ENCODE measurements at regions not wholly inside any gene's neighbourhood (a gene's known extent, or its start where the extent isn't known, plus 50 kb on each side); places are given as distances from the start of the nearest gene placed in this dataset.

- intact Hi-C loops (cut with micrococcal nuclease) = no loop called here
- peaks cover 88% of the 10 kb centered on the region for H3K9me3 Mint-ChIP-seq
- no peaks in the 10 kb centered on the region for H3K4me1 Mint-ChIP-seq (ENCODE audit: low read depth)
Observed at GRCh38 chr19:23065306-23065705, 51.5 kb upstream of the ZNF730 start.

GRCh38 chr19:23062921-23063320, 53.9 kb upstream of the ZNF730 start:
- no peak for DNase-seq (ENCODE audit: low spot score)
- Mint-ChIP-seq H3K4me1 (ENCODE audit: low read depth) (no peaks in the 10 kb centered on the region), H3K27ac (no peak overlapping the region), H3K4me3 (ENCODE audit: low read depth) (no peak overlapping the region), H3K36me3 (ENCODE audit: low read depth) (no peaks in the 10 kb centered on the region), H3K27me3 (ENCODE audit: low read depth) (no peaks in the 10 kb centered on the region), H3K9me3 (peaks cover 82% of the 10 kb centered on the region)
- intact Hi-C loops (cut with micrococcal nuclease) = no loop called here

More at GRCh38 chr19:23065306-23065705, 51.5 kb upstream of the ZNF730 start:
- no peak overlapping the region for H3K27ac Mint-ChIP-seq
- H3K27me3 Mint-ChIP-seq (ENCODE audit: low read depth) = no peaks in the 10 kb centered on the region
- no peak for DNase-seq (ENCODE audit: low spot score)
- no peak overlapping the region for H3K4me3 Mint-ChIP-seq (ENCODE audit: low read depth)
- no peaks in the 10 kb centered on the region for H3K36me3 Mint-ChIP-seq (ENCODE audit: low read depth)

GRCh38 chr19:23060016-23060415, 56.8 kb upstream of the ZNF730 start:
- Mint-ChIP-seq H3K27ac (no peak overlapping the region), H3K9me3 (peaks cover 73% of the 10 kb centered on the region), H3K36me3 (ENCODE audit: low read depth) (no peaks in the 10 kb centered on the region), H3K4me3 (ENCODE audit: low read depth) (no peak overlapping the region), H3K4me1 (ENCODE audit: low read depth) (no peaks in the 10 kb centered on the region), H3K27me3 (ENCODE audit: low read depth) (no peaks in the 10 kb centered on the region)
- intact Hi-C loops (cut with micrococcal nuclease) = no loop called here
- no peak for DNase-seq (ENCODE audit: low spot score)

DNA sequence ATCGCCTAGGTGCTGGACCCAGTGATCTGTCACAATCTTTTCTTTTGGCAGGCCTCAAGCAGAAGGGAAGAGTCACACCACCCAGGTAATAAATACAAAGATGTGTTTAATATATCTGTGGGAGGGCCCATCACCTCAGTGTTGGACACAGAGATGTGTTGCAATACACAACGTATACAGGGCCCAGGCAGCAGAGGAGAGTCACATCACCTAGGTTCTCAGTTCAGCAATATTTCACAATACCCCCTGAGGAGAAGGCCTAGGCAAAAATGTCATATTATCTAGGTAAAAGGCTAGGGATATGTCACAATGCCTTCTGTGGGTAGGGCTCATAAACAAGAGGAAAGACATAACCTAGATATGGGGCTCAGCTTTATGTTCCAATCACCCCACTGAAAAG, 53.5 kb upstream of the ZNF728 start:
- no peak for DNase-seq (ENCODE audit: low spot score)
- Mint-ChIP-seq H3K4me1 (ENCODE audit: low read depth) (no peaks in the 10 kb centered on the region), H3K27ac (no peak overlapping the region), H3K9me3 (peaks cover 72% of the 10 kb centered on the region), H3K27me3 (ENCODE audit: low read depth) (no peaks in the 10 kb centered on the region), H3K4me3 (ENCODE audit: low read depth) (no peak overlapping the region), H3K36me3 (ENCODE audit: low read depth) (no peaks in the 10 kb centered on the region)
- intact Hi-C loops (cut with micrococcal nuclease) = no loop called here

GRCh38 chr19:23055946-23056345, 53.0 kb upstream of the ZNF728 start:
- no peak for DNase-seq (ENCODE audit: low spot score)
- H3K4me3 Mint-ChIP-seq (ENCODE audit: low read depth) = no peak overlapping the region
- intact Hi-C loops (cut with micrococcal nuclease) = no loop called here
- no peak overlapping the region for H3K27ac Mint-ChIP-seq
- H3K4me1 Mint-ChIP-seq (ENCODE audit: low read depth) = no peaks in the 10 kb centered on the region
- no peaks in the 10 kb centered on the region for H3K27me3 Mint-ChIP-seq (ENCODE audit: low read depth)
- no peaks in the 10 kb centered on the region for H3K36me3 Mint-ChIP-seq (ENCODE audit: low read depth)
- H3K9me3 Mint-ChIP-seq = peaks cover 72% of the 10 kb centered on the region

- H3K27me3 Mint-ChIP-seq (ENCODE audit: low read depth) = no peaks in the 10 kb centered on the region
- intact Hi-C loops (cut with micrococcal nuclease) = no loop called here
- no peak overlapping the region for H3K27ac Mint-ChIP-seq
- H3K4me3 Mint-ChIP-seq (ENCODE audit: low read depth) = no peak overlapping the region
- no peaks in the 10 kb centered on the region for H3K4me1 Mint-ChIP-seq (ENCODE audit: low read depth)
- DNase-seq (ENCODE audit: low spot score) = no peak
- no peaks in the 10 kb centered on the region for H3K36me3 Mint-ChIP-seq (ENCODE audit: low read depth)
- H3K9me3 Mint-ChIP-seq = peaks cover 72% of the 10 kb centered on the region
Observed at GRCh38 chr19:23055501-23055900, 52.5 kb upstream of the ZNF728 start.

DNA sequence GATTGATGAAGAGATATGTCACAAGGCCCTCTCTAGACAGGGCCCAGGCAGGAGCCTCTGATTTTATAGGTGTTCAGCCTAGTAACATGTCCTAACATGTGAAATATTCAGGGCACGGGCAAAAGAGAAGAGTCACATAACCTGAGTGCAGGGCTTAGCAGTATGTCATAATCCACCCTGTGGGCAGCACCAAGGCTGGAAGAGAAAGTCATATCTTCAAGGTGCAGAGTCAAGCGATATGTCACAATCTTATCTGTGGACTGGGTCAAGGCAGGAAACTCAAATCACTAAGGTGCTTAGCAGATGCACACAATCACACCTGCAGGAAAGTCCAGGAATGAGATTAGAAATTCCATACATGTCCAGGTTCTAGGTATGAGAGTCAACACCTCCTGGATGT, 51.5 kb upstream of the ZNF728 start:
- Mint-ChIP-seq H3K27me3 (ENCODE audit: low read depth) (no peaks in the 10 kb centered on the region), H3K27ac (no peak overlapping the region), H3K36me3 (ENCODE audit: low read depth) (no peaks in the 10 kb centered on the region), H3K4me1 (ENCODE audit: low read depth) (no peaks in the 10 kb centered on the region), H3K4me3 (ENCODE audit: low read depth) (no peak overlapping the region), H3K9me3 (peaks cover 67% of the 10 kb centered on the region)
- DNase-seq (ENCODE audit: low spot score) = no peak
- intact Hi-C loops (cut with micrococcal nuclease) = no loop called here
